ENCODE measurements at regions not wholly inside any gene's neighbourhood (a gene's known extent, or its start where the extent isn't known, plus 50 kb on each side); places are given as distances from the start of the nearest gene placed in this dataset.
A peak's percentile ranks its signal among the peaks of the same experiment; 100 is the strongest.

DNA sequence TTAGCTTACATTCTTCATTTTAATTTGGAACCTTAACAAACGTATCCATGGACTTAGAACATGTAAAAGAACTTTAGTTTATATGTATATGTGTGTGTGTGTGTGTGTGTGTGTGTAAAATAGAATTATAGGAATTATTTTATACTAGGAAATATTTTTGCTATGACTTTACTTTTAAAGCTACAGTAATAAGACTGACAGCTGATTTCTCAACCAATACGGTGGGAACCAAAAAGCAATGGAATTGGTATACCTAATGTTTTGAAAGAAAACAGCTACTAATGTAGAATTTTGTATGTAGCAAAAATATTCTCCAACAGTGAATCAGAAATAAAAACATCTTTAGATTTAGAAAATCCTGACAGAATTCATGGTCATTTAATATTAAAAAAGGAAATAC, 146.5 kb upstream of the ARL4C start:
- TF ChIP-seq, protein P1, sequence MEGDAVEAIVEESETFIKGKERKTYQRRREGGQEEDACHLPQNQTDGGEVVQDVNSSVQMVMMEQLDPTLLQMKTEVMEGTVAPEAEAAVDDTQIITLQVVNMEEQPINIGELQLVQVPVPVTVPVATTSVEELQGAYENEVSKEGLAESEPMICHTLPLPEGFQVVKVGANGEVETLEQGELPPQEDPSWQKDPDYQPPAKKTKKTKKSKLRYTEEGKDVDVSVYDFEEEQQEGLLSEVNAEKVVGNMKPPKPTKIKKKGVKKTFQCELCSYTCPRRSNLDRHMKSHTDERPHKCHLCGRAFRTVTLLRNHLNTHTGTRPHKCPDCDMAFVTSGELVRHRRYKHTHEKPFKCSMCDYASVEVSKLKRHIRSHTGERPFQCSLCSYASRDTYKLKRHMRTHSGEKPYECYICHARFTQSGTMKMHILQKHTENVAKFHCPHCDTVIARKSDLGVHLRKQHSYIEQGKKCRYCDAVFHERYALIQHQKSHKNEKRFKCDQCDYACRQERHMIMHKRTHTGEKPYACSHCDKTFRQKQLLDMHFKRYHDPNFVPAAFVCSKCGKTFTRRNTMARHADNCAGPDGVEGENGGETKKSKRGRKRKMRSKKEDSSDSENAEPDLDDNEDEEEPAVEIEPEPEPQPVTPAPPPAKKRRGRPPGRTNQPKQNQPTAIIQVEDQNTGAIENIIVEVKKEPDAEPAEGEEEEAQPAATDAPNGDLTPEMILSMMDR (IDR thresholded peaks at IDR 0.05), result no peak
- no peak for TF ChIP-seq POLR2A (IDR thresholded peaks at IDR 0.05)
- no peak for DNase-seq (ENCODE audit: low spot score in 2 of 2)
- no peak overlapping the region for H3K4me3 ChIP-seq (ENCODE audit: low read depth, poor library complexity, severe bottlenecking)
- WGBS, 2 donors, result 66% methylated on average over 2 of the region's 2 CpGs
- intact Hi-C loops (cut with DNase I; ENCODE audit: low total_unique reads), result no loop called here

DNA sequence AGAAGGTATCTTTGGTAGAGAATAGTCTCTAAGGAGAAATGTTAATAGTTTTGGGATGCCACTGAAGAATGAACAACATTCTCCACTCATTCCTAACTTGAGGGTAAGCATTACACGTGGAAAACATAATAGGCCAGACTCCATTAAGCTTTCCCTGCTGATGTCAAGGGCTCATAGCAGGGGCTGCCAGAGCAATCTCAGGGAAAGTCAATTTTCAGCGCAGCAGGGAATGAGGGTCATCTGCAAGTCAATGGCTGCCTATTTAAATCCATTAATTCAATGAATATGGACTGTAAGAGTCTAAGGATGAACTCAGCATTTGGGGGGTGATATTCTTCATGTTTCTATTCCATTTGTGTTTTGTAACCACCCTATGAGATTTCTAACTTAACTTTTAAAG, 144.2 kb upstream of the ARL4C start:
- TF ChIP-seq, protein P1 (IDR thresholded peaks at IDR 0.05), result no peak
- no peak for TF ChIP-seq POLR2A (IDR thresholded peaks at IDR 0.05)
- intact Hi-C loops (cut with DNase I; ENCODE audit: low total_unique reads), result no loop called here
- WGBS, 2 donors, result 69 to 77% methylated on average over 2 of the region's 2 CpGs
- no peak overlapping the region for H3K4me3 ChIP-seq (ENCODE audit: low read depth, poor library complexity, severe bottlenecking)
- no peak for DNase-seq (ENCODE audit: low spot score in 2 of 2)

DNA sequence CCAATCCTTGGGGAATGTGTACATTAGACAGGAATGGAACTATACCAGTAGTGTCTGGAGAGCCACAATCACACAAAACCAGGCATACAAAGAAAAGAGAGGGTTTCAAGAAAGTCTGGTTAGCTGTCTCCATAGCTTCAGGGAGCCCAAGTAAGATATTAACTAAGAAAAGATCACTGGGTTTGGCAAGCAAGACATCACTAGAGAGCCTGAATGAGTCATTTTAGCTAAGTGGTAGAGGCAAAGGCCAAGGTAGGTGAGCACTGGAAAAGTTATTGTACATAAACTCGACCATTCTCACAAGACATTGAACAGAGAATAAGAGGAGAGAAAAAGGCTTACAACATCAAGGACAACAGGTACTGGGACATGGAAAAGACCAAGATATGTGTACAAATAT, 143.8 kb upstream of the ARL4C start:
- TF ChIP-seq, protein P1 (IDR thresholded peaks at IDR 0.05), result no peak
- 88 to 89% methylated on average over 1 of the region's 1 CpG for WGBS, 2 donors
- intact Hi-C loops (cut with DNase I; ENCODE audit: low total_unique reads), result no loop called here
- H3K4me3 ChIP-seq (ENCODE audit: low read depth, poor library complexity, severe bottlenecking), result no peak overlapping the region
- DNase-seq (ENCODE audit: low spot score in 2 of 2), result no peak

DNA sequence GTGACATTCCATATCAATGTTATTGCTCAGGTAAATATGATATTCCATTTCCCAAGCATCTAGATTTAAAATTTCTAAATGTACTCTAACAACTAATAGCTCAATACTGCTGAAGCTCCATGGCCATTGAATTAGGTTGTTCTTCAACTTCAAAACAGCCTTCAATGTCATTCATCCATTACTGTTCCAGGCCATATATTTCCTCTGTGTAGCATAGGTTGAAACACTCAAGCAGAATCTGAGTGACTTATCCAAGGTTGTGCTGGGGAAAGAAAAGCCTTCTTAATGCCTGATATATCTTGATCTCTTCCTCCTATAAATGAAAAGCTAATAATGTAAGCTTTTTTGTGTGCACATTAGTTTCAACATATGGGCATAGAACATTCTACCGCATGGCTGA, 142.1 kb upstream of the ARL4C start:
- H3K4me3 ChIP-seq (ENCODE audit: low read depth, poor library complexity, severe bottlenecking), result no peak overlapping the region
- 96 to 100% methylated on average over 1 of the region's 1 CpG for WGBS, 2 donors
- no peak for DNase-seq (ENCODE audit: low spot score in 2 of 2)
- intact Hi-C loops (cut with DNase I; ENCODE audit: low total_unique reads), result no loop called here
- TF ChIP-seq, protein P1 (IDR thresholded peaks at IDR 0.05), result no peak
- TF ChIP-seq POLR2A (IDR thresholded peaks at IDR 0.05), result no peak

DNA sequence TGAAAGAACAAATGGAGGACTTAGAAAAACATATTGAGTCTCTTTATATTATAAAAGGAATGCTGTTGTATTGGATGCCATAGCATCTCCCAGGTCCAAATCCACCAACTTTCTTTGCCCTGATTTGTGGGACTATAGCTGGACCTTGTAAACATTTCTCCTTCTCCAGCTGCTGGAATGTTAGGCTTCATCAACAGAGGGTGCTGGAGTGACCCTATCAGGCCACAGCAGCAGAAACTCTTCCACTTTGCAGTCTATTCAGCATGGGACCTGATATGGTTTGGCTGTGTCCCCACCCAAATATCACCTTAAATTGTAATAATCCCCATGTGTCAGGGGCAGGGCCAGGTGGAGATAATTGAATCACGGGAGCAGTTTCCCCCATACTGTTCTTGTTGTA, 138.4 kb upstream of the ARL4C start:
- DNase-seq (ENCODE audit: low spot score in 2 of 2), result peak in 1 of 2 donors; percentile 1
- TF ChIP-seq POLR2A (IDR thresholded peaks at IDR 0.05), result no peak
- TF ChIP-seq, protein P1 (IDR thresholded peaks at IDR 0.05), result no peak
- WGBS, 2 donors, result 90 to 94% methylated on average over 1 of the region's 1 CpG
- intact Hi-C loops (cut with DNase I; ENCODE audit: low total_unique reads), result no loop called here
- no peak overlapping the region for H3K4me3 ChIP-seq (ENCODE audit: low read depth, poor library complexity, severe bottlenecking)

DNA sequence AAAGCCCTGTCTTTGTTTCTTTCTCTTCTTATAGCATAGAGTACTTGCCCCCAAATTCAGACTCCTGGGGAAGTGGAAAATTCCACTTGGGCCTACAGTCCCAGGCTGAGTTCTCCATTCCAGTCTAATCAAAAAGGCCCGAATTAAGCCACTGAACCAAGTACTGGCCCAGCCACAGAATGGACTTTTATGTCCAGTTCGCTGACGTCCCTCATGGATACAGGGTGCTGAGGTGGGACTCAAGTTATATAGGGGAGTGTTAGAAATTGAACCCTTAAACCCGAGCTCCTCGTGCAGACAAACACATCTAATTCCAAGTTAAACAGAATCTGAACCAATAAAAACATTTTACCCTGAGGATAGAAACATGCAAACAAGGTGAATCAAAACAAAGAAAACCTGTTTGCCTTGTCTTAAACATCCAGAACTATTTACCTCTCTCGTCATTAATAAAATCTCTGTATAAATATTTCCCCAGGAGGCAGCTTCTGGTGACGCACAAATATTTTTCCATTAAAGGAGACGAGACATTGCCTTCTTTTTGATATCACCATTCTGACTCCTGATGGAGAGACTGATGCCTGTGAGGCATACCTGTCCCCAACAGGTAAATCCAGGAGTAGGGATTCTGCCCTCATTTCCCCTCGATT, 136.8 kb upstream of the ARL4C start:
- 64 to 76% methylated on average over 9 of the region's 9 CpGs for WGBS, 2 donors
- DNase-seq (ENCODE audit: low spot score in 2 of 2), result peak; percentile 10 to 65
- H3K4me3 ChIP-seq (ENCODE audit: low read depth, poor library complexity, severe bottlenecking), result no peak overlapping the region
- intact Hi-C loops (cut with DNase I; ENCODE audit: low total_unique reads), result no loop called here
- no peak for TF ChIP-seq POLR2A (IDR thresholded peaks at IDR 0.05)
- TF ChIP-seq, protein P1 (IDR thresholded peaks at IDR 0.05), result no peak

Measured in lower leg skin (tissue), 4 donors.